ENCODE measurements at regions not wholly inside any gene's neighbourhood (a gene's known extent, or its start where the extent isn't known, plus 50 kb on each side); places are given as distances from the start of the nearest gene placed in this dataset.

DNA sequence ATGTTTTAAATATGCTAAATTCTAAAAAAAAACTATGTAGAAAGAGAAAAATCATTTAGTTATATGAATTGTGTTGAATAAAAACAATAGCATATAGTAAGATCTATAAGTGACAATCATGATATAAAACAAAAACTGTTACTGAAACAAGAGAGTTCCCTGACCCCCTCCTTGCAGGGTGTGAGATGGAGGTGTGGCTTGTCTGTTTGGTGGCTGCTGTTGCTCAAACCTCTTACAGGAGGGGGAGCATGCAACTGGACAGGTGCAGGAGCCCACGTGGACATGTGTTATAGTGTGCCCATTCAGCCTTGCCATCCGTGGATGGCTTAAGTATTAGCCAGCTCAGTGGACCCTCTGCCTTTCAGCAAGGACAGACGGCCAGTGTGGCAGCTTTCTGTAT, 206.7 kb downstream of the MOXD1 start:
- TF ChIP-seq, protein P1, sequence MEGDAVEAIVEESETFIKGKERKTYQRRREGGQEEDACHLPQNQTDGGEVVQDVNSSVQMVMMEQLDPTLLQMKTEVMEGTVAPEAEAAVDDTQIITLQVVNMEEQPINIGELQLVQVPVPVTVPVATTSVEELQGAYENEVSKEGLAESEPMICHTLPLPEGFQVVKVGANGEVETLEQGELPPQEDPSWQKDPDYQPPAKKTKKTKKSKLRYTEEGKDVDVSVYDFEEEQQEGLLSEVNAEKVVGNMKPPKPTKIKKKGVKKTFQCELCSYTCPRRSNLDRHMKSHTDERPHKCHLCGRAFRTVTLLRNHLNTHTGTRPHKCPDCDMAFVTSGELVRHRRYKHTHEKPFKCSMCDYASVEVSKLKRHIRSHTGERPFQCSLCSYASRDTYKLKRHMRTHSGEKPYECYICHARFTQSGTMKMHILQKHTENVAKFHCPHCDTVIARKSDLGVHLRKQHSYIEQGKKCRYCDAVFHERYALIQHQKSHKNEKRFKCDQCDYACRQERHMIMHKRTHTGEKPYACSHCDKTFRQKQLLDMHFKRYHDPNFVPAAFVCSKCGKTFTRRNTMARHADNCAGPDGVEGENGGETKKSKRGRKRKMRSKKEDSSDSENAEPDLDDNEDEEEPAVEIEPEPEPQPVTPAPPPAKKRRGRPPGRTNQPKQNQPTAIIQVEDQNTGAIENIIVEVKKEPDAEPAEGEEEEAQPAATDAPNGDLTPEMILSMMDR (IDR thresholded peaks at IDR 0.05), result no peak
- TF ChIP-seq NR2C2 (CRISPR knock-in tag; IDR thresholded peaks at IDR 0.05) (no peak), SMAD3 (CRISPR knock-in tag; IDR thresholded peaks at IDR 0.05; ENCODE audit: borderline replicate concordance) (no peak), ESRRA (CRISPR knock-in tag; IDR thresholded peaks at IDR 0.05; ENCODE audit: borderline replicate concordance) (no peak), ZNF263 (CRISPR knock-in tag; IDR thresholded peaks at IDR 0.05; ENCODE audit: low read depth) (no peak), CREM (CRISPR knock-in tag; IDR thresholded peaks at IDR 0.05) (no peak)
- TF ChIP-seq, protein P2, sequence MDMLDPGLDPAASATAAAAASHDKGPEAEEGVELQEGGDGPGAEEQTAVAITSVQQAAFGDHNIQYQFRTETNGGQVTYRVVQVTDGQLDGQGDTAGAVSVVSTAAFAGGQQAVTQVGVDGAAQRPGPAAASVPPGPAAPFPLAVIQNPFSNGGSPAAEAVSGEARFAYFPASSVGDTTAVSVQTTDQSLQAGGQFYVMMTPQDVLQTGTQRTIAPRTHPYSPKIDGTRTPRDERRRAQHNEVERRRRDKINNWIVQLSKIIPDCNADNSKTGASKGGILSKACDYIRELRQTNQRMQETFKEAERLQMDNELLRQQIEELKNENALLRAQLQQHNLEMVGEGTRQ (CRISPR knock-in tag; IDR thresholded peaks at IDR 0.05), result no peak
- TF ChIP-seq, protein P3, sequence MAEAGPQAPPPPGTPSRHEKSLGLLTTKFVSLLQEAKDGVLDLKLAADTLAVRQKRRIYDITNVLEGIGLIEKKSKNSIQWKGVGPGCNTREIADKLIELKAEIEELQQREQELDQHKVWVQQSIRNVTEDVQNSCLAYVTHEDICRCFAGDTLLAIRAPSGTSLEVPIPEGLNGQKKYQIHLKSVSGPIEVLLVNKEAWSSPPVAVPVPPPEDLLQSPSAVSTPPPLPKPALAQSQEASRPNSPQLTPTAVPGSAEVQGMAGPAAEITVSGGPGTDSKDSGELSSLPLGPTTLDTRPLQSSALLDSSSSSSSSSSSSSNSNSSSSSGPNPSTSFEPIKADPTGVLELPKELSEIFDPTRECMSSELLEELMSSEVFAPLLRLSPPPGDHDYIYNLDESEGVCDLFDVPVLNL (CRISPR knock-in tag; IDR thresholded peaks at IDR 0.05; ENCODE audit: borderline replicate concordance, low read depth), result no peak
- TF ChIP-seq, protein P4, sequence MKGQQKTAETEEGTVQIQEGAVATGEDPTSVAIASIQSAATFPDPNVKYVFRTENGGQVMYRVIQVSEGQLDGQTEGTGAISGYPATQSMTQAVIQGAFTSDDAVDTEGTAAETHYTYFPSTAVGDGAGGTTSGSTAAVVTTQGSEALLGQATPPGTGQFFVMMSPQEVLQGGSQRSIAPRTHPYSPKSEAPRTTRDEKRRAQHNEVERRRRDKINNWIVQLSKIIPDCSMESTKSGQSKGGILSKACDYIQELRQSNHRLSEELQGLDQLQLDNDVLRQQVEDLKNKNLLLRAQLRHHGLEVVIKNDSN (CRISPR knock-in tag; IDR thresholded peaks at IDR 0.05), result no peak
- TF ChIP-seq, protein P5, sequence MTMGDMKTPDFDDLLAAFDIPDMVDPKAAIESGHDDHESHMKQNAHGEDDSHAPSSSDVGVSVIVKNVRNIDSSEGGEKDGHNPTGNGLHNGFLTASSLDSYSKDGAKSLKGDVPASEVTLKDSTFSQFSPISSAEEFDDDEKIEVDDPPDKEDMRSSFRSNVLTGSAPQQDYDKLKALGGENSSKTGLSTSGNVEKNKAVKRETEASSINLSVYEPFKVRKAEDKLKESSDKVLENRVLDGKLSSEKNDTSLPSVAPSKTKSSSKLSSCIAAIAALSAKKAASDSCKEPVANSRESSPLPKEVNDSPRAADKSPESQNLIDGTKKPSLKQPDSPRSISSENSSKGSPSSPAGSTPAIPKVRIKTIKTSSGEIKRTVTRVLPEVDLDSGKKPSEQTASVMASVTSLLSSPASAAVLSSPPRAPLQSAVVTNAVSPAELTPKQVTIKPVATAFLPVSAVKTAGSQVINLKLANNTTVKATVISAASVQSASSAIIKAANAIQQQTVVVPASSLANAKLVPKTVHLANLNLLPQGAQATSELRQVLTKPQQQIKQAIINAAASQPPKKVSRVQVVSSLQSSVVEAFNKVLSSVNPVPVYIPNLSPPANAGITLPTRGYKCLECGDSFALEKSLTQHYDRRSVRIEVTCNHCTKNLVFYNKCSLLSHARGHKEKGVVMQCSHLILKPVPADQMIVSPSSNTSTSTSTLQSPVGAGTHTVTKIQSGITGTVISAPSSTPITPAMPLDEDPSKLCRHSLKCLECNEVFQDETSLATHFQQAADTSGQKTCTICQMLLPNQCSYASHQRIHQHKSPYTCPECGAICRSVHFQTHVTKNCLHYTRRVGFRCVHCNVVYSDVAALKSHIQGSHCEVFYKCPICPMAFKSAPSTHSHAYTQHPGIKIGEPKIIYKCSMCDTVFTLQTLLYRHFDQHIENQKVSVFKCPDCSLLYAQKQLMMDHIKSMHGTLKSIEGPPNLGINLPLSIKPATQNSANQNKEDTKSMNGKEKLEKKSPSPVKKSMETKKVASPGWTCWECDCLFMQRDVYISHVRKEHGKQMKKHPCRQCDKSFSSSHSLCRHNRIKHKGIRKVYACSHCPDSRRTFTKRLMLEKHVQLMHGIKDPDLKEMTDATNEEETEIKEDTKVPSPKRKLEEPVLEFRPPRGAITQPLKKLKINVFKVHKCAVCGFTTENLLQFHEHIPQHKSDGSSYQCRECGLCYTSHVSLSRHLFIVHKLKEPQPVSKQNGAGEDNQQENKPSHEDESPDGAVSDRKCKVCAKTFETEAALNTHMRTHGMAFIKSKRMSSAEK (CRISPR knock-in tag; IDR thresholded peaks at IDR 0.05; ENCODE audit: borderline replicate concordance), result no peak
